HEK293T (cell line): ENCODE measurements at regions not wholly inside any gene's neighbourhood (a gene's known extent, or its start where the extent isn't known, plus 50 kb on each side); places are given as distances from the start of the nearest gene placed in this dataset.

ENCODE experiments used
- CTCF ChIA-PET: fragments of 350-600 bp; formaldehyde crosslinking; extraction: SDS; loops from one replicate; lab custom pipeline; 2021; ENCODE audit warnings: antibody characterized with exemption, inconsistent platforms; lab: Yijun Ruan, JAX
- POLR2A ChIA-PET: fragments of 350-600 bp; formaldehyde crosslinking; extraction: SDS; loops from one replicate; lab custom pipeline; 2020; ENCODE audit warnings: antibody characterized with exemption, inconsistent platforms; lab: Yijun Ruan, JAX
- DNase-seq: peaks from one replicate; pipeline ENCODE4 v3.0.0; 2012; ENCODE audit warnings: mixed read lengths; ENCODE audit errors: extremely low spot score
- ARNT ChIP-seq: fragments of 450-650 bp; IDR thresholded peaks from 2 replicates; pipeline ENCODE4 v1.6.1; 2017; ENCODE audit warnings: mild to moderate bottlenecking
- BHLHE40 ChIP-seq: fragments of 450-650 bp; IDR thresholded peaks from 2 replicates; pipeline ENCODE4 v1.6.1; 2016; ENCODE audit warnings: mild to moderate bottlenecking, moderate library complexity, borderline replicate concordance
- CTBP1 ChIP-seq: fragments of 450-650 bp; IDR thresholded peaks from 2 replicates; pipeline ENCODE4 v1.6.1; 2016; ENCODE audit warnings: borderline replicate concordance
- ELF4 ChIP-seq: fragments of 450-650 bp; IDR thresholded peaks from 2 replicates; pipeline ENCODE4 v1.6.1; 2017; ENCODE audit warnings: antibody characterized with exemption
- FOXA1 ChIP-seq: fragments of 450-650 bp; IDR thresholded peaks from 2 replicates; pipeline ENCODE4 v1.6.1; 2016; ENCODE audit warnings: mild to moderate bottlenecking
- FOXK2 ChIP-seq: fragments of 450-650 bp; IDR thresholded peaks from 2 replicates; pipeline ENCODE4 v1.6.1; 2016; ENCODE audit warnings: mild to moderate bottlenecking
- FOXM1 ChIP-seq: fragments of 450-650 bp; IDR thresholded peaks from 2 replicates; pipeline ENCODE4 v1.6.1; 2017; ENCODE audit warnings: mild to moderate bottlenecking, borderline replicate concordance
- HDGF ChIP-seq: fragments of 450-650 bp; IDR thresholded peaks from 2 replicates; pipeline ENCODE4 v1.6.1; 2017; ENCODE audit warnings: antibody characterized with exemption, borderline replicate concordance
- L3MBTL2 ChIP-seq: fragments of 450-650 bp; conservative IDR thresholded peaks from 2 replicates; pipeline ENCODE4 v1.6.1; 2016; ENCODE audit warnings: mild to moderate bottlenecking
- LEF1 ChIP-seq: fragments of 450-650 bp; IDR thresholded peaks from 2 replicates; pipeline ENCODE4 v1.6.1; 2017; ENCODE audit warnings: mild to moderate bottlenecking, borderline replicate concordance
- NFRKB ChIP-seq: fragments of 450-650 bp; IDR thresholded peaks from 2 replicates; pipeline ENCODE4 v1.6.1; 2016; ENCODE audit warnings: mild to moderate bottlenecking, moderate library complexity
- SP1 ChIP-seq: fragments of 450-650 bp; IDR thresholded peaks from 2 replicates; pipeline ENCODE4 v1.6.1; 2017
- SUZ12 ChIP-seq: fragments of 450-650 bp; IDR thresholded peaks from 2 replicates; pipeline ENCODE4 v1.6.1; 2016; ENCODE audit warnings: mild to moderate bottlenecking
- TARDBP ChIP-seq: fragments of 450-650 bp; IDR thresholded peaks from 2 replicates; pipeline ENCODE4 v1.6.1; 2016
- ZNF384 ChIP-seq: fragments of 450-650 bp; IDR thresholded peaks from 2 replicates; pipeline ENCODE4 v1.6.1; 2016
- TF ChIP-seq, protein P1 (sequence below): fragments of 450-650 bp; IDR thresholded peaks from 2 replicates; pipeline ENCODE4 v1.6.1; 2016

DNA sequence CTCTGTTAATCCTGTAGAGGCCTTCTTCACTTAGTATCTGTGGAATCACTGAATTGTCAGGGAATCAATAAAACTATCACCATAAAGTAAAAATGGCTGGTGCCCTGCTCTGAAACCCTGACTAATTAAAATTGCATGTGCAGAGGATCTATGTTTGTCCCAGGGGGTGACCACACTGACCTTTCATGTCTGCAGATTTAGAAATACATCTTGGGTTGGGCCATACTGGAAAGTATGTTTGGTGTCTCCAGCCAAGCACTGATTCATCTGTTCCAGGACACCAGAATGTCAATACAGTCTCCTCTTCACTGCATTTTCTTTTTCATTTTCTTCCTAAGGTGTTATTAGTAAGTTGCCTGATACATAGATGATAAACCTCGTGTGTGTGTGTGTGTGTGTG lies 490.9 kb upstream of the INTU start:
- TF ChIP-seq SUZ12 = no peak
- no peak for TF ChIP-seq LEF1
- TF ChIP-seq TARDBP = no peak
- no peak for TF ChIP-seq ZNF384
- no peak for TF ChIP-seq FOXA1
- TF ChIP-seq NFRKB = no peak
- no peak for TF ChIP-seq ELF4
- TF ChIP-seq CTBP1 = no peak
- DNase-seq = no peak
- POLR2A ChIA-PET = no interaction called here
- CTCF ChIA-PET = no interaction called here

GRCh38 chr4:127143460-127144195 lies 489.1 kb upstream of the INTU start:
- POLR2A ChIA-PET = no interaction called here
- TF ChIP-seq FOXK2 = no peak
- no peak for TF ChIP-seq BHLHE40
- TF ChIP-seq NFRKB = no peak
- no peak for TF ChIP-seq CTBP1
- TF ChIP-seq FOXA1 = no peak
- TF ChIP-seq, protein P1, sequence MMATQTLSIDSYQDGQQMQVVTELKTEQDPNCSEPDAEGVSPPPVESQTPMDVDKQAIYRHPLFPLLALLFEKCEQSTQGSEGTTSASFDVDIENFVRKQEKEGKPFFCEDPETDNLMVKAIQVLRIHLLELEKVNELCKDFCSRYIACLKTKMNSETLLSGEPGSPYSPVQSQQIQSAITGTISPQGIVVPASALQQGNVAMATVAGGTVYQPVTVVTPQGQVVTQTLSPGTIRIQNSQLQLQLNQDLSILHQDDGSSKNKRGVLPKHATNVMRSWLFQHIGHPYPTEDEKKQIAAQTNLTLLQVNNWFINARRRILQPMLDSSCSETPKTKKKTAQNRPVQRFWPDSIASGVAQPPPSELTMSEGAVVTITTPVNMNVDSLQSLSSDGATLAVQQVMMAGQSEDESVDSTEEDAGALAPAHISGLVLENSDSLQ = no peak
- no peak for TF ChIP-seq SP1
- no peak for DNase-seq
- CTCF ChIA-PET = no interaction called here

DNA sequence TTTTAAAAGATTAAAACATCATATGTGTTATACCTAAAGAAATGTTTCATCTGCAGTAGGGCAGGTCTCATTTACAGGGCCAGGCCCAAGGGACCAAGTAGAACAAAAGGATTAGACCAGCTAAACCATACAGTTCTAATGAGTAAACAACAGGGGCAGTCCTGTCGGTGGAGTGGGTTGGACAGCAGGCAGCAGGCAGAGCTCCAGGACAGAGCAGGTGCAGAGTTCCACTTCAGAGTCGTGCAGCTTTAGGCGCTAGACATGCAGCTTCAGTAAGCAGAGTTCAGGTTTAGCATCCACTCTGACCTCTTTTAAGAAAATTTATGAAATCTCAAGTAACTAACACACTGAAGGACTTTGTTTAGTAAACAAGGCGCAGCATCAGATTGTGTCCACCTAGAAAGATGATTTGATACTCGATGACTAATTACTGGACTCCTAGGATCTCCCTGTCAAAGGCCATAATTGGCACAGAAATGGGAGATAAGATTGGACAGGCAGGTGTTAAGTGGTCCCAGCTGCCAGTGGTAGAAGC lies 487.7 kb upstream of the INTU start:
- no peak for TF ChIP-seq HDGF
- ChIA-PET POLR2A (no interaction called here), CTCF (no interaction called here)
- DNase-seq = no peak

GRCh38 chr4:127148165-127148564 lies 484.6 kb upstream of the INTU start:
- ChIA-PET CTCF (no interaction called here), POLR2A (no interaction called here)
- no peak for TF ChIP-seq BHLHE40
- TF ChIP-seq, protein P1 = no peak
- no peak for TF ChIP-seq FOXK2
- TF ChIP-seq TARDBP = no peak
- no peak for TF ChIP-seq HDGF
- TF ChIP-seq L3MBTL2 = no peak
- TF ChIP-seq ZNF384 = no peak
- no peak for TF ChIP-seq LEF1
- TF ChIP-seq NFRKB = no peak
- no peak for TF ChIP-seq ARNT
- no peak for TF ChIP-seq ELF4
- TF ChIP-seq FOXM1 = no peak
- TF ChIP-seq CTBP1 = no peak
- no peak for DNase-seq

GRCh38 chr4:127149086-127149485 lies 483.7 kb upstream of the INTU start:
- CTCF ChIA-PET = no interaction called here
- POLR2A ChIA-PET = no interaction called here
- no peak for DNase-seq
- no peak for TF ChIP-seq FOXK2
- no peak for TF ChIP-seq SUZ12
- TF ChIP-seq, protein P1 = no peak
- no peak for TF ChIP-seq FOXM1

- TF ChIP-seq BHLHE40 = no peak
- TF ChIP-seq HDGF = no peak
- TF ChIP-seq ARNT = no peak
- no peak for TF ChIP-seq ZNF384
- no peak for TF ChIP-seq FOXK2
- TF ChIP-seq SP1 = no peak
- no peak for TF ChIP-seq CTBP1
- DNase-seq = no peak
- ChIA-PET CTCF (no interaction called here), POLR2A (no interaction called here)
Observed at GRCh38 chr4:127151941-127152340, 480.8 kb upstream of the INTU start.

- ChIA-PET CTCF (no interaction called here), POLR2A (no interaction called here)
- DNase-seq = no peak
- TF ChIP-seq, protein P1 = no peak
- TF ChIP-seq ZNF384 (no peak), ELF4 (no peak), FOXM1 (no peak)
Observed at GRCh38 chr4:127155116-127155515, 477.6 kb upstream of the INTU start.
